ENCODE measurements at regions not wholly inside any gene's neighbourhood (a gene's known extent, or its start where the extent isn't known, plus 50 kb on each side); places are given as distances from the start of the nearest gene placed in this dataset.

- H3K9me3 Mint-ChIP-seq: peaks cover 4% of the 10 kb centered on the region
- no peak for TF ChIP-seq CTCF (IDR thresholded peaks at IDR 0.05; ENCODE audit: unreplicated experiment)
- no peaks in the 10 kb centered on the region for H3K27me3 Mint-ChIP-seq (ENCODE audit: low read depth)
- H3K36me3 Mint-ChIP-seq: peaks cover 7% of the 10 kb centered on the region
- peaks cover 18% of the 10 kb centered on the region for H3K4me1 Mint-ChIP-seq
- no peak for DNase-seq (ENCODE audit: low spot score in 2 of 2, unreplicated experiment in 2 of 2)
- H3K27ac Mint-ChIP-seq: peak overlapping the region; percentile 66
- no peak overlapping the region for H3K4me3 Mint-ChIP-seq
Measured at GRCh38 chr4:56106180-56107147, 157.7 kb downstream of the CEP135 start.

- H3K4me1 Mint-ChIP-seq: peaks cover 18% of the 10 kb centered on the region
- H3K4me3 Mint-ChIP-seq: no peak overlapping the region
- TF ChIP-seq CTCF (IDR thresholded peaks at IDR 0.05; ENCODE audit: unreplicated experiment): no peak
- H3K36me3 Mint-ChIP-seq: peaks cover 7% of the 10 kb centered on the region
- H3K9me3 Mint-ChIP-seq: peaks cover 4% of the 10 kb centered on the region
- DNase-seq (ENCODE audit: low spot score in 2 of 2, unreplicated experiment in 2 of 2): no peak
- no peaks in the 10 kb centered on the region for H3K27me3 Mint-ChIP-seq (ENCODE audit: low read depth)
- H3K27ac Mint-ChIP-seq: no peak overlapping the region
Measured at GRCh38 chr4:56104188-56104587, 155.4 kb downstream of the CEP135 start.

- Mint-ChIP-seq H3K27me3 (ENCODE audit: low read depth) (no peaks in the 10 kb centered on the region), H3K9me3 (peaks cover 4% of the 10 kb centered on the region), H3K4me1 (peaks cover 12% of the 10 kb centered on the region), H3K27ac (no peak overlapping the region), H3K36me3 (peaks cover 2% of the 10 kb centered on the region), H3K4me3 (no peak overlapping the region)
- no peak for TF ChIP-seq CTCF (IDR thresholded peaks at IDR 0.05; ENCODE audit: unreplicated experiment)
- DNase-seq (ENCODE audit: low spot score in 2 of 2, unreplicated experiment in 2 of 2): no peak
Measured at GRCh38 chr4:56102601-56103000, 153.9 kb downstream of the CEP135 start.

GRCh38 chr4:56099378-56099786 lies 150.6 kb downstream of the CEP135 start:
- TF ChIP-seq CTCF (IDR thresholded peaks at IDR 0.05; ENCODE audit: unreplicated experiment): no peak
- no peak for DNase-seq (ENCODE audit: low spot score in 2 of 2, unreplicated experiment in 2 of 2)
- Mint-ChIP-seq H3K4me3 (no peak overlapping the region), H3K4me1 (no peaks in the 10 kb centered on the region), H3K27me3 (ENCODE audit: low read depth) (no peaks in the 10 kb centered on the region), H3K27ac (no peak overlapping the region), H3K9me3 (peaks cover 4% of the 10 kb centered on the region), H3K36me3 (peaks cover 2% of the 10 kb centered on the region)

GRCh38 chr4:56093576-56093975 lies 144.8 kb downstream of the CEP135 start:
- Mint-ChIP-seq H3K27ac (no peak overlapping the region), H3K4me1 (no peaks in the 10 kb centered on the region), H3K27me3 (ENCODE audit: low read depth) (no peaks in the 10 kb centered on the region), H3K36me3 (peaks cover 2% of the 10 kb centered on the region), H3K9me3 (no peaks in the 10 kb centered on the region), H3K4me3 (no peak overlapping the region)
- TF ChIP-seq CTCF (IDR thresholded peaks at IDR 0.05; ENCODE audit: unreplicated experiment): no peak
- no peak for DNase-seq (ENCODE audit: low spot score in 2 of 2, unreplicated experiment in 2 of 2)
